Right atrium auricular region (tissue), 2 donors: ENCODE measurements at regions not wholly inside any gene's neighbourhood (a gene's known extent, or its start where the extent isn't known, plus 50 kb on each side); places are given as distances from the start of the nearest gene placed in this dataset.

Experiments
- DNase-seq: peaks from one replicate; pipeline ENCODE4 v3.0.0-alpha.2; 2019; ENCODE audit warnings: low spot score
- H3K27ac ChIP-seq, 2 donors: fragments of 200-600 bp; sonication (generic); 1 replicate in 1 of 2; 2 replicates in 1 of 2; pipeline ENCODE4 v1.5.1; 2016 to 2019
- H3K27me3 ChIP-seq, 2 donors: fragments of 200-600 bp; sonication (generic); one replicate each; pipeline versions ENCODE4 v1.5.1 to v1.6.0; 2017 to 2019
- H3K36me3 ChIP-seq: fragments of 200-600 bp; sonication (generic); one replicate; pipeline ENCODE4 v1.5.1; 2016
- H3K4me1 ChIP-seq, 2 donors: fragments of 200-600 bp; sonication (generic); one replicate each; pipeline versions ENCODE4 v1.5.1 to v1.6.0; 2017 to 2019
- H3K4me3 ChIP-seq, 2 donors: fragments of 200-600 bp; sonication (generic); 1 replicate in 1 of 2; 2 replicates in 1 of 2; pipeline ENCODE4 v1.5.1; 2017 to 2019; ENCODE audit warnings: mild to moderate bottlenecking in 1 of 2, moderate library complexity in 1 of 2
- H3K9me3 ChIP-seq, 2 donors: fragments of 200-600 bp; sonication (generic); one replicate each; pipeline ENCODE4 v1.5.1; 2019
- CTCF ChIP-seq, 2 donors: fragments of 200-600 bp; sonication (generic); IDR thresholded peaks; one replicate each; pipeline ENCODE4 v1.5.1; 2019; ENCODE audit warnings: antibody characterized with exemption in 2 of 2

GRCh38 chr1:214896921-214897320 is 185.6 kb upstream of the KCNK2 start:
- Histone ChIP-seq H3K27me3 (no peaks in the 10 kb centered on the region), H3K4me1 (no peaks in the 10 kb centered on the region), H3K36me3 (no peaks in the 10 kb centered on the region), H3K27ac (no peak overlapping the region), H3K9me3 (peaks cover 0 to 10% of the 10 kb centered on the region in 2 donors), H3K4me3 (no peak overlapping the region)
- no peak for TF ChIP-seq CTCF (IDR thresholded peaks at IDR 0.05)
- no peak for DNase-seq

- Histone ChIP-seq H3K27ac (no peak overlapping the region), H3K36me3 (no peaks in the 10 kb centered on the region), H3K4me3 (no peak overlapping the region), H3K27me3 (no peaks in the 10 kb centered on the region), H3K9me3 (peaks cover 0 to 4% of the 10 kb centered on the region in 2 donors), H3K4me1 (no peaks in the 10 kb centered on the region)
- no peak for DNase-seq
- no peak for TF ChIP-seq CTCF (IDR thresholded peaks at IDR 0.05)
Observed at GRCh38 chr1:214897581-214897980, 185.0 kb upstream of the KCNK2 start.

- H3K4me3 ChIP-seq: no peak overlapping the region
- H3K36me3 ChIP-seq: no peaks in the 10 kb centered on the region
- DNase-seq: no peak
- peaks cover 0 to 2% of the 10 kb centered on the region in 2 donors for H3K9me3 ChIP-seq
- no peaks in the 10 kb centered on the region for H3K27me3 ChIP-seq
- H3K27ac ChIP-seq: no peak overlapping the region
- no peak for TF ChIP-seq CTCF (IDR thresholded peaks at IDR 0.05)
- H3K4me1 ChIP-seq: no peaks in the 10 kb centered on the region
Observed at GRCh38 chr1:214898161-214898560, 184.4 kb upstream of the KCNK2 start.

- H3K36me3 ChIP-seq: no peaks in the 10 kb centered on the region
- DNase-seq: no peak
- TF ChIP-seq CTCF (IDR thresholded peaks at IDR 0.05): no peak
Observed at GRCh38 chr1:214898718-214899117, 183.8 kb upstream of the KCNK2 start.

GRCh38 chr1:214899908-214900460 is 182.6 kb upstream of the KCNK2 start:
- H3K36me3 ChIP-seq: no peaks in the 10 kb centered on the region
- no peak overlapping the region for H3K4me3 ChIP-seq
- DNase-seq: no peak
- no peaks in the 10 kb centered on the region for H3K27me3 ChIP-seq
- no peak overlapping the region for H3K27ac ChIP-seq
- TF ChIP-seq CTCF (IDR thresholded peaks at IDR 0.05): no peak
- H3K9me3 ChIP-seq: no peaks in the 10 kb centered on the region
- H3K4me1 ChIP-seq: no peaks in the 10 kb centered on the region

More at GRCh38 chr1:214898718-214899117, 183.8 kb upstream of the KCNK2 start:
- no peak overlapping the region for H3K4me3 ChIP-seq
- H3K4me1 ChIP-seq: no peaks in the 10 kb centered on the region
- no peaks in the 10 kb centered on the region for H3K27me3 ChIP-seq
- no peak overlapping the region for H3K27ac ChIP-seq
- no peaks in the 10 kb centered on the region for H3K9me3 ChIP-seq

GRCh38 chr1:214900590-214900989 is 181.9 kb upstream of the KCNK2 start:
- Histone ChIP-seq H3K9me3 (no peaks in the 10 kb centered on the region), H3K27ac (no peak overlapping the region), H3K4me3 (no peak overlapping the region), H3K27me3 (no peaks in the 10 kb centered on the region), H3K4me1 (no peaks in the 10 kb centered on the region), H3K36me3 (no peaks in the 10 kb centered on the region)
- no peak for DNase-seq
- no peak for TF ChIP-seq CTCF (IDR thresholded peaks at IDR 0.05)
